SU-DHL-6 (cell line): ENCODE measurements at regions not wholly inside any gene's neighbourhood (a gene's known extent, or its start where the extent isn't known, plus 50 kb on each side); places are given as distances from the start of the nearest gene placed in this dataset.

Experiments
- EZH2phosphoT487 ChIP-seq: fragments of 200-600 bp; sonication (generic), shearing (Covaris generic); conservative IDR thresholded peaks from 2 replicates; pipeline ENCODE4 v1.6.1; 2018; ENCODE audit warnings: mild to moderate bottlenecking, antibody characterized with exemption, low read length, moderate library complexity, mixed read lengths
- TF ChIP-seq, protein P1 (sequence below): fragments of 200-600 bp; sonication (generic); IDR thresholded peaks from one replicate; pipeline ENCODE4 v1.5.1; 2017; ENCODE audit warnings: antibody characterized with exemption, mild to moderate bottlenecking, low read length, moderate library complexity; ENCODE audit not compliant: insufficient read depth, poor library complexity, severe bottlenecking

- TF ChIP-seq, protein P1, sequence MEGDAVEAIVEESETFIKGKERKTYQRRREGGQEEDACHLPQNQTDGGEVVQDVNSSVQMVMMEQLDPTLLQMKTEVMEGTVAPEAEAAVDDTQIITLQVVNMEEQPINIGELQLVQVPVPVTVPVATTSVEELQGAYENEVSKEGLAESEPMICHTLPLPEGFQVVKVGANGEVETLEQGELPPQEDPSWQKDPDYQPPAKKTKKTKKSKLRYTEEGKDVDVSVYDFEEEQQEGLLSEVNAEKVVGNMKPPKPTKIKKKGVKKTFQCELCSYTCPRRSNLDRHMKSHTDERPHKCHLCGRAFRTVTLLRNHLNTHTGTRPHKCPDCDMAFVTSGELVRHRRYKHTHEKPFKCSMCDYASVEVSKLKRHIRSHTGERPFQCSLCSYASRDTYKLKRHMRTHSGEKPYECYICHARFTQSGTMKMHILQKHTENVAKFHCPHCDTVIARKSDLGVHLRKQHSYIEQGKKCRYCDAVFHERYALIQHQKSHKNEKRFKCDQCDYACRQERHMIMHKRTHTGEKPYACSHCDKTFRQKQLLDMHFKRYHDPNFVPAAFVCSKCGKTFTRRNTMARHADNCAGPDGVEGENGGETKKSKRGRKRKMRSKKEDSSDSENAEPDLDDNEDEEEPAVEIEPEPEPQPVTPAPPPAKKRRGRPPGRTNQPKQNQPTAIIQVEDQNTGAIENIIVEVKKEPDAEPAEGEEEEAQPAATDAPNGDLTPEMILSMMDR: no peak
- TF ChIP-seq EZH2phosphoT487: no peak
Measured at GRCh38 chr2:122885436-122885835, 1130.0 kb downstream of the TSN start.
